C1 segment of cervical spinal cord (tissue), 14 donors: ENCODE measurements at regions not wholly inside any gene's neighbourhood (a gene's known extent, or its start where the extent isn't known, plus 50 kb on each side); places are given as distances from the start of the nearest gene placed in this dataset.
A peak's percentile ranks its signal among the peaks of the same experiment; 100 is the strongest.
"Not testable (repeated sequence)": the region's sequence is repeated elsewhere in the genome, so short reads cannot be mapped to it uniquely, and the experiment has no call there.

ENCODE experiments used
- DNase-seq, 14 donors: peaks; one replicate each; lab custom pipeline; 2025; lab: John Stamatoyannopoulos, UW

DNA sequence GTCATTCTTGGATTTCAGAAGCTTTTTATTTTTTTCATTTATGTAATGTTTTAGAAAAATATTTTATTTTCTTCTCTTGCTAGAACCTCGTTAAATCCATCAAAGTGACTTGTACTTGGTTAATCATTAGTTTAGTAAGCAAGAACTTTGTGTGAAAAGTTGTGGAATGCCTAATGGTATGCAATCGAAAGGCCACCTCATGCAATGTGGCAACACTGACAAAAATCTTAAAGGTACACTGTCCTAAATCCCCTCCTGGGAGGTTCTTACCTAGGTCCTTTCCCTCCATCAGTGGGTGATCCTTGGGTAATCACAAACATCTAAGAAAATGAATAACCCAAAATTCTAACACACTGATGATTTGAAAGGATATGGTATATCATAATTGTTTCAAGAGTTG, 304.2 kb downstream of the DNAH5 start:
- no peak for DNase-seq

DNA sequence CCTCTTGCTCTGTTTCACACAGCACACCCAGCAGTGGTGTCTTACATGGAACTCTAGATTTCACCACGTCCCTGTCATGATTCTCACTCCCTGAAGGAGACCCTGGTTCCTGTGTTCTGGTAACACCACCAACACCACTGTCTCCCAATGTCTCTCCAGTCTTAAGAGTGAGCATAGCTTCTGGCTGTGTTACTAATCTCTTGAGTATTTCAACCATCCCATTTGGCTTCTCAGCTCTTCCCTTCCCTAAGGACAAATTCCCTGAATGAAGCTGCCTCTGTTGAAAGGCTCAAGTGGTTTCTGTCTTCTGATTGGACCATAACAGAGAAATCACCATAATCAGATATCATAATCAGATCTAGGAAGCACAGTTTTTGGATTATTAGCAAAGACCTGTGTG, 311.8 kb downstream of the DNAH5 start:
- DNase-seq, result no peak

DNA sequence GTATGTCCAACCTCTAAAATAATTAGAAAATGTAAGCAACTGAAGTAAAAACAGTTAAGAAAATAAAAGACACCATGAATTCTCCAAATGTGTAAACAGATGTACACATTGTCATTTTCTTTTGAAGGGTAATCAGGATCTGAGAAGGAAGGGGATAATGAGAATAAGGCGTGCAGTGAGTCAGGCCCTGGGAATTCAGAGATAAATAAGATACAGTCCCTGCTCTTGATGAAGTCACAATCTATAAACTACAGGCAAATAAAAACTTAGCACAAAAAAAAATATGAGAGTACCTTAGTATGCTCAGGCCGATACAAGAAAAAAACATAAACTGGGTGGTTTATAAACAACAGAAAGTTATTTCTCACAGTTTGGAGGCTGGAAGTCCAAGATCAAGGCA, 315.3 kb downstream of the DNAH5 start:
- no peak for DNase-seq

DNA sequence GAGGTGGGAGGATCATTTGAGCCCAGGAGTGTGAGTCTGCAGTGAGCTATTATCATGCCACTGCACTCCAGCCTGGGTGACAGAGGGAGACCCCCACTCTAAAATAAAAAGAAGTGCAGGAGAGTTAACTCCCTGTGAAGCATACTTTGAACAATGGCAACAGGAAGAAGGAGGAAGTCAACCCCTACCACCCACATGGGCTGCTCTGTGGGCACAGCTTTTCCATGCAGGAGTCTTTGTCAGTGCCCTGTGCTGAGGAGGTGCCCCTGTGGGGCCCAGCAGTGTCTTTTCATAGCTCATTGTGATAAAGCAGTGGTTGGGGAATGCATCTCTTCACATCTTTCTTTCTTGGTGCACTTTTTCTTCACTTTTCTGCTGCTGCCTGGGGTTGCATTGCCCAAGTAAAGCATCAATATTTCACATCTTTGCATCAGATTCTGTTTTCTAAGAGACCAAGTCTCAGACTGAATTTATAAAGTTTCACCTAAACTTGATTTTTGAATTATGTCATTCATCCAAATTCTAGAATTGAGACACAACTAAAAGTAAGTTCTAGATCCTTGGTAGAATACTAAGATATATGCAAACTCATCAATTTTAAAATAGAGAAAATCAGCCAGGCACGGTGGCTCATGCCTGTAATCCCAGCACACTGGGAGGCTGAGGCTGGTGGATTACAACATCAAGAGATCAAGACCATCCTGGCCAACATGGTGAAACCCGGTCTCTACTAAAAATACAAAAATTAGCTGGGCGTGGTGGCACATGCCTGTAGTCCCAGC, 316.6 kb downstream of the DNAH5 start:
- no peak for DNase-seq

DNA sequence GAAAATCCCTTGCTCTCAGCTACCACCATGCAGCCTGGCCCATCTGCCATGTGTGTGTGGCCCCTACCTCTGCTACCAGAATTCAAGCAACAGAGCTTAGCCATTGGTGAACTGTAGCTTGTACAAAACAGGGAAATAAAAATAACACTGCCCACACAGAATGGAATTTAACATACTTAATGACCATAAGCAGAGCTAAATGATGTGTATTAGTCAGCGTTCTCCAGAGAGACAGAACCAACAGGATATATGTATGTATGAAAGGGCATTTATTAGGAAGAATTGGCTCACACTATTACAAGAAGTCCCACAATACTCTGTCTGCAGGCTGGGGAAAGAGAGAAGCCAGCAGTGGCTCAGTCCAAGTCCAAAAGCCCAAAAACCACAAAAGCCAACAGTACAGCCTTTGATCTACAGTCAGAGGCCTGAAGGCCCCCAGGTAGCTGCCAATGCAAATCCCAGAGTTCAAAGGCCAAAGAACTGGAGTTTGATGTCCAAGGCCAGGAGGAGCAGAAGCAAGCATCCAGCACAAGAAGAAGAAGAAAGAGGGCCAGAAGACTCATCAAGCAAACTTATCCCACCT, 318.8 kb downstream of the DNAH5 start:
- no peak for DNase-seq

DNA sequence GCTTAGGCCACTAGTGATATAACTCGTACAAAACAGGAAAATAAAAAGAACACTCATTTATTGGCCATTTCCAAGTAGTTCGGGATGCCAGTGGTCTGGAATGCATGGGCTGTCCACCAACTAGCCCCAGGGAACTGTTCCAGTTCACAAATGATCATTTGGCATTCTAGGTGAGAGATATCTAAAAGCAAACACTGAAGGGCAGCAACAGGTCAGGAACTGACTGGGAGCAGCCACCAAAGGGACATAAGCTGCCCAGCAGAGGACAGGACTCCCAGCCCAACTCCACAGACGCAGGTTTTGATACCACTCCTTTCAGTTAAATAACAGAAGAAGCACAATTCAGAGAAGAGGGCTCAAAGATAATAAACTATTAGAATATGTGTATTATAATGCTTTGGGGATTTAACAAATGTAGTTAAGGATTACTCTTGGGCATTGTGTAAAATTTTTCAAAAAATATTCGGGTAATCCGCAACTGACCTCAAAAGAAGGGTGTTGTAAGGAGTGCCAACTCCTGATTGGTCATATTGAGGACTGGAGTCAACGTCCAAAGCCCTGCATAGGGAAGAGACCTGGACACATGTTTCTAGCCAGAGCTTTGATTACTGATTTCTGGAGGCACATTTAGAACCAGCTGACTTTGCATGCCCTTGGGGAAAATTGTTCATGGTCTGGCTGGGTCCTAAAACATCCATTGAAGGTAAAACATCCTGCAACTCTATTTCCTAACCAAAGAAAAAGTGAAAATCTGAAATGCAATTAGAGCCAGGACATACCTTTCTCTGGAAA, 320.0 kb downstream of the DNAH5 start:
- no peak for DNase-seq

DNA sequence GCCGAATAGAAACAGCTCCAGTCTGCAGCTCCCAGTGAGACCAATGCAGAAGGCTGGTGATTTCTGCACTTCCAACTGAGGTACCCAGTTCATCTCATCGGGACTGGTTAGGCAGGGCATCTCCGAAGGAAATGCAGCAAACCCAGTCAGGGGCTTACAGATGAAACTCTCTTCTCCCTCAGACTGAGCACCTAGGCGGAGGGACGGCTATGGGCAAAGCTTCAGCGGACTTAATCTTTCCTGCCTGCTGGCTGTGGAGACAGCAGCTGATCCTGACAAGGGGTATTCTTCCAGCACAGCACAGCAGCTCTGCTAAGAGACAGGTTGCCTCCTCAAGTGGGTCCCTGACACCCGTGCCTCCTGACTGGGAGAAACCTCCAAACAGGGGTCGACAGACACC, 330.9 kb downstream of the DNAH5 start:
- DNase-seq, result no peak

DNA sequence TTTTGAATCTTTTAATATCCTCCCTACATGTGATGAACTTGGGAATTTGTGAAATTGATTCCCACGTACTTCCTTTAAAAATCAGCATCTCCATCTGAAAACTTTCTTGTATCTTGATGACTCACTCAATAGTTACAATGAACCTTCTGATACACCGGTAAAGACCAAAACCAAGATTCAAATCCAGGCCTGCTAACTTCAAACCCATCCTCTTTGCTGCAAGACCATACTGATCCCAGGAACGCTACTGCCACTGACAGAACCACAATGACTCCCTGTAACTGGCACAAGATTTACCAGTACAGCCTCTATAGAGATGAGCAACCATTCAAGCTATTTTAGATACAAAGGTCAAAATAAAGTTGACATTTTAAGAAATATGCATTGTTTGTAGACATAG, 332.9 kb downstream of the DNAH5 start:
- DNase-seq, result no peak

DNA sequence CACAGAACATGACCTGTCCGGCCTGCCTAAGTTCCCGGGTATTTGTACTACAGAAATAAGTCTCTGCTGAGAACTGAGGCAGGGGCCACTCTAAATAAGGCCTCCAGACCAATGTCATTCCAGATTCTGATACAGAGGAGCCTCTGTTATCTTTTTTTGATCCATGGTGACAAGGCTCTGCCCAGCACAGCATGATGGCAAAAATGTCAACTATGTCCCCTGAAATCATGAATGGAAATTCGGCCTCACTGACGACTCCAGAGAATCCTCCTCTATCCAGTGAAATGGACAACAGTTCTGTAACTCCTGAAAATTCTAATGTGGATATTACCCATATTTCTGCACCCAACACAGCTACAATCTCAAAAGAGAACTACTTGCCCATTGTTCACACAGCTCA, 335.0 kb downstream of the DNAH5 start:
- no peak for DNase-seq

DNA sequence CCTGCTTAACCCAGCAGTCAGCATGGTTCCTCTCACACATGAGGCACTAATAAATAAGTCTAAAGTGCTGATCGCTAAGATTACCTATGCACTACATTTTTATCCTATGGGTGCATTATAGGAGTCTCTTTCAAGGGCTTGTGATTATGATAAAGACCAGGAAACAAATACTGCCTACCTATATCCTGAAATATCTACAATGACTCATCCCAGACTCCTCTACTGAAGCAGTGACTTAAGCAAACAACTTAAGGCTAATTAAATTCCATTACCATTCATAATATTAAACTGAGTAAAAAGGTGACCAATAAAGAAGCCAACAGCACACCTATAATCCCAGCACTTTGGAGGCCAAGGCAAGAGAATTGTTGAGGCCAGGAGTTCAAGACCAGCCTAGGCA, 338.4 kb downstream of the DNAH5 start:
- no peak for DNase-seq

DNA sequence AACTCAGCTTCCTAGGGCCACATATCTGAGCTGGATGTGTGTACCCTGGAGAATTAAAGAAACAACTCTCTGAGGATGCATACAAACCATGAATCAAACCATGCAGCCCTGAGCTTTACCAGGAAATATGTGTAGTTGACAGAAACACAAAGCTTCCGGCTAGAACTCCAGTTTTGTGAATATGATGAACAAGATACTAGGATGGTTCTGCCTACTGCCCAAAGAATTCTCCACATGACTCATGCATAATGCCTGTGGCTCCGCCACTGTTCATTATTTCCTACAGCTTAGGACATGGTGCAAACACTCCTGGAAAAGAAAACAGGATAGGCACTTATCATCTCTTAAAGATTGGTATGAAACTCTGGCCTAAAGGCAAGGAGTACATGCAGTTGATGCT, 343.4 kb downstream of the DNAH5 start:
- no peak for DNase-seq

DNA sequence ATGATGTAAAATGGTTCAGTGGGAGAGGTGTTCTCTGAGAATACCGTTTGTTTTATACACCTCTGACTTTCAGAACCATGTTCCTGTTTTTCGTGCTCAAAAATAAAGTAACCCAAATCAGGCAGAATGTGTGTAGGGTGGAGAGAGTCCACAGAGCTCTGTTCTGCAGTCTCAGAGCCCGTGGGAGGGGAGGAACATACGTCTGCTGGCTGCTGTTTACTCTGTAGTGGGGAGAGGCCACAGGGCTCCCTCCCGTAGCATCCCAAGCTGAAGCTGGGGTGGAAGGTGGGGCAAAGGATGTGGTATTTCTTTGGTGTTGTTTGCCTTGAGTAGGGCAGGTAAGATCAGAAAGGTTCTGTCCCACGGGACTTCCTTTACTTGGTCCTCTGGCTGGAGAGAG, 348.5 kb downstream of the DNAH5 start:
- no peak for DNase-seq

DNA sequence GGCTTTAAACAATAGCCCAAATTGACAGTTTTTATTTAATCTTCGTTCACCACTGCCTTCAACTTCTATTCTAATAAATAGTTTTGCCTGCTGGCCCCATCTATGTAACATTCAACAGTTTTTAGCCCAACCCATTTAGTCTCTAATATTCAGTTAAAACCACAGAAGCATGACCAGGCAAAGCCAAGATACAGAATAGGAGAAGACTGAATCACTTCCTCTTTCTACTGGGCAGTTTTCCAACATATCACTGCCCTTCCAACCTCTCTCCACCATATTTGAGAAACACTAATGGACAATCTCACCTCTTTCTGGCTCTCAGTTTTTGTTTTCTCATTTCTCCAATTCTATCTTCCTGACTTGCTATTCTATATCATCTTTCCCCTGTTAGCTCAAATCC, 352.9 kb downstream of the DNAH5 start:
- DNase-seq, result no peak

DNA sequence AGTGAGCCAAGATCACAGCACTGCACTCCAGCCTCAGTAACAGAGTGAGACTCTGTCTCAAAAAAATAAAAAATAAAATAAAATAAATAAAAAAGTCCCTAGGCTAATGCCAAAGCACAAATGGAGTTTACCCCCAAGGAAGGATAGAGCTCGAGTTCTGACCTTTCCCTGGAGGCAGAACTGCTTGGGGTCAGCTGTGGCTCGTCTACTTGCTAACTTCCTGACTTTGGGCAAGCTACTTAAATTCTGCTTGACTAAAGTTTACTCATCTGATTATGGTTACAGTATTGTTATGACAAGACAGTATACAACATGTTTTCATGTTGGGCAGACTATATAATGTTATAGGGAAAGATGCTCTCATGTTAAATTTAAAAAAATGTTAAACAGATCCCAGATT, 359.2 kb downstream of the DNAH5 start:
- no peak for DNase-seq

DNA sequence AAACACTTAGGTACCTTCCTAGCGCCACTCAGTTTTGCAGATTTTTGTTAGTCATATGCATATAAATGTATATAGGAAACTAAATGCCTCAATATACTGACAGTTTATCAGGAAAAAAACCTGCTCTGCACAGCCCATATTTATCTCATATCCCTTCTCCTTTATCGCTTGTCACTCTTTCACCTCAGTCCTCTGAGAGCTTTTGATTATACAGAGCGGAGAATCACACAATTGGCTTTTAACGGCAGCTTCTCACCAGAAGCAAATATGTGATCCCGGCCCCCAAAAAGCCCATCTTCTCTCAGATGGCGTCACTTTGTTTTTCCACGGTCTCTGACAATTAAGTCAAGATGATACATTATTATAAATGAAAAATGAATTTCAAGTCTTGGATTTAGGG, 362.6 kb downstream of the DNAH5 start:
- no peak for DNase-seq

DNA sequence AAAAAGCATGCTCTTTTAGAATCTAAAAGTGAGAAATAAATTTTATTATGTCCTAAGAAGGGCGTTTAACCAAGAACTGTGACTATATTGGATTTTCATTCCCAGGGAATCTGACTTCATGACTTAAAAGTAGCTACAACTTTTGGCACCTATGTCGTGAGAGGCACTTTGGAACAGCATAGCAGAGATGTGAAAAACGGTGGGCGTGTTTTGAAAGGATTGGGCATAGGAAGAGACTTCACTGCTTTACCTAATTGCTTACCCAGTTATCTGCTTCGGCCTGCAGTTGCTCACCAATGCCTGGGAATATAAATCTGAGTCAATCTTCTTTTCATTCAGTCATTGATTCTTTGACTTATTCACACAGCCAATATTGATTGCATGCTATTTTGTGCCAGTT, 363.4 kb downstream of the DNAH5 start:
- no peak for DNase-seq

DNA sequence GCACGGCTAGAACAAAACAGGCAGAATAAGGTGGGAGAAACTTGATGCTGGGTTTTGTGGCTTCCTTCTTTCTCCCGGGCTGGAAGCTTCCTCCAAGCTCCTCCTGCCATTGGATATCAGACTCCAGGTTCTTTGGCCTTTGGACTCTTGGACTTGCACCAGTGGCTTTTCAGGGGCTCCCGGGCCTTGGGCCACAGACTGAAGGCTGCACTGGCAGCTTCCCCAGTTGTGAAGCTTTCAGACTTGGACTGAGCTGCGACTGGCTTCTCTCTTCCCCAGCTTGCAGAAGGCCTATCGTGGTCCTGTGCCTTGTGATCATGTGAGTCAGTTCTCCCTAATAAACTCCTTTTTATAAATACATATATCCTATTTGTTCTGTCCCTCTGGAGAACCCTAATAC, 364.4 kb downstream of the DNAH5 start:
- DNase-seq, result peak in 2 of 14 donors; percentile 3 to 5

DNA sequence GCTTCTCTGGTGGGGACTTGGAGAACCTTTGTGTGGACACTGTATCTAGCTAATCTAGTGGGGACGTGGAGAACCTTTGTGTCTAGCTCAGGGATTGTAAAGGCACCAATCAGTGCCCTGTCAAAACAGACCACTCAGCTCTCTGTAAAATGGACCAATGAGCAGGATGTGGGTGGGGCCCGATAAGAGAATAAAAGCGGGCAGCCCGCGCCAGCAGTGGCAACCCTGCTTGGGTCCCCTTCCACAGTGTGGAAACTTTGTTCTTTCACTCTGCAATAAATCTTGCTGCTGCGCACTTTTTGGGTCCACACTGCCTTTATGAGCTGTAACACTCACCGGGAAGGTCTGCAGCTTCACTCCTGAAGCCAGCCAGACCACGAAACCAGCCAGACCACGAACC, 365.4 kb downstream of the DNAH5 start:
- DNase-seq, result not testable (repeated sequence)

DNA sequence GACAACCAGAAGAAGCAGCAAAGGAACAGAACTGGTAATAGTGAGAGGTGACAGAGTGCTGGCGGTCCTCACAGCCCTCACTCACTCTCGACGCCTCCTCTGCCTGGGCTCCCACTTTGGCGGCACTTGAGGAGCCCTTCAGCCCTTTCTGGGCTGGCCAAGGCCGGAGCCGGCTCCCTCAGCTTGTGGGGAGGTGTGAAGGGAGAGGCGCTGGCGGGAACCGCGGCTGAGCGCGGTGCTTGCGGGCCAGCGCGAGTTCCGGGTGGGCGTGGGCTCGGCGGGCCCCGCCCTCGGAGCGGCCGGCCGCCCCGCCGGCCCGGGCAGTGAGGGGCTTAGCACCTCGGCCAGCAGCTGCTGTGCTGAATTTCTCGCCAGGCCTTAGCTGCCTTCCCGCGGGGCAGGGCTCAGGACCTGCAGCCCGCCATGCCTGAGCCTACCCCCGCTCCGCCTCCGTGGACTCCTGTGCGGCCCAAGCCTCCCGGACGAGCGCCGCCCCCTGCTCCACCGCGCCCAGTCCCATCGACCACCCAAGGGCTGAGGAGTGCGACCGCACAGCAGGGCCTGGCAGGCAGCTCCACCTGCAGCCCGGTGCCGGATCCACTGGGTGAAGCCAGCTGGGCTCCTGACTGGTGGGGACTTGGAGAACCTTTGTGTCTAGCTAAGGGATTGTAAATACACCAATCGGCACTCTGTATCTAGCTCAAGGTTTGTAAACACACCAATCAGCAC, 366.0 kb downstream of the DNAH5 start:
- not testable (repeated sequence) for DNase-seq

DNA sequence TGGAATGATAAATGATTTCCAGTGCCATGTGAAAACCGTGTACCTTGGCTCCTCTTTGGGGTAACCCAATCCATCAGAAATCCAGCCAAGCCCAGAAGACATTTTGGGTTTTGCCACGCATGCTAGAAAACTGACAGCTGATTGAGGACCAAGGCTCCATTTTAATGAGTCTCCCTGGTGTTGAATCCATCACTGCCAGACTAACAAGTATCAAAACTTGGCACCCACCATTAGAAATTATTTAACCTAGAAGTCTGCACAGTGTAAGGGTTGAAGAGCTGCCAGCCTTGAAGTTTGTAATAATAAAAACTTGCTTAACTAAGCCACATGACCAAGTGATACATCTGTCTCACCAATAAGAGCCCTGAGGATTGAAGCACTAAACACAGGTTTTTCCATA, 369.9 kb downstream of the DNAH5 start:
- DNase-seq, result no peak

DNA sequence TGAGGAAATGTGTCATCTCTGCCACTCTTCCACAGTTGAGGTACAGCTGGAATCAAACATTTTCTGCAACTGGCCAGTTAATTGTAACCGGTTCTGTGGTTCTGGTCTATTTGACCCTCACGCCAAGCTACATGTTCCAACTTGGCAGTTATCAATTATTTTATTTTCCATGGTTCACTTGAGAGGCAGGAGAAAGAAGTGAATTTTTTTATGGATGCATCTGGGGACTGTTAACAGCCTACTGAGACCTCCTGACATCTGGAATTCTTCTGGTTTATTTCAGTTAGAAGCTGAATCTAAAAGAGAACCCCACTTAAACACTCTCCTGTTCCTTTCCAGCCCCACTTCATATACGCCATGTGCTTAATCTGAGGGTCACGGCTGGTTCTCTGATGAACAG, 372.3 kb downstream of the DNAH5 start:
- DNase-seq, result no peak

DNA sequence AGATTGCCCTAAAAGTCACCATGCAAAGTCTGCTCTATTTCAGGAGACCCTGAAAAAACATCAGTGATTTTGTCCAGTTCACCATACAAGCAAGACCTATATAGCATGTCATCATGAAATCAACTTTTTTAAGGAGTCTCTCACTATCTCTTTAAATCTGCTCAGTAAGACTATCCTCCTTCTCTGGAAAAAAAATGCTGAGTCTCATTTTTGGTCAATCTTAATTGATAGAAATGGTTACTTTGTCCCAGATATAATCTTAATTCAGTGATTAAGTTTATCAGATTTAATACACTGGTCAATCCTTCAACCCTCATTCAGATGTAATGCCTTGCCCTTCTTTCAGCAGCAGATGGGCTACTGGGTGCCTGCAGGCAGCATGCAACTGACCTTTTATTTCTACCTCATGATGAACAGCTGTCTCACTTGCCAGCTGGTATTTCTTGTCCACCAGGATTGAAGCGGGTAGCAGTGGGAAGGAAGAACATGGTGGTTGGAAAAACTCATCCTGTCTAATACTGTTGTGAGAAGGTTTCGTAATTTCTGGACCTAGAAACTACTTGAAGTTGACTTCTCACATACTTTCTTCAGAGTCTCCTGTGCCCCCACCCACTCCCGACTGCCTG, 375.3 kb downstream of the DNAH5 start:
- no peak for DNase-seq
